MM.1S (cell line): ENCODE measurements at regions not wholly inside any gene's neighbourhood (a gene's known extent, or its start where the extent isn't known, plus 50 kb on each side); places are given as distances from the start of the nearest gene placed in this dataset.

Experiments used
- DNase-seq: peaks from one replicate; pipeline ENCODE4 v3.0.0-alpha.2; 2015
- H2AFZ ChIP-seq: fragments of 300-600 bp; sonication (generic); 2 replicates; pipeline ENCODE4 v1.6.0; 2016; ENCODE audit warnings: antibody characterized with exemption, low read length
- H3F3A ChIP-seq: fragments of 300-600 bp; sonication (generic); 2 replicates; pipeline ENCODE4 v1.6.1; 2016; ENCODE audit warnings: mild to moderate bottlenecking, antibody characterized with exemption, low read length, moderate library complexity, mixed read lengths; ENCODE audit not compliant: insufficient read depth
- H3K27ac ChIP-seq: fragments of 300-600 bp; sonication (generic); 2 replicates; pipeline ENCODE4 v1.5.1; 2016; ENCODE audit warnings: mild to moderate bottlenecking, low read length
- H3K27me3 ChIP-seq: fragments of 300-600 bp; sonication (generic); replicated peaks from 2 replicates; pipeline ENCODE4 v1.6.0; 2016; ENCODE audit warnings: low read length; ENCODE audit not compliant: insufficient read depth
- H3K36me3 ChIP-seq: fragments of 300-600 bp; sonication (generic); replicated peaks from 2 replicates; pipeline ENCODE4 v1.6.1; 2016; ENCODE audit warnings: mild to moderate bottlenecking, low read length, mixed read lengths; ENCODE audit not compliant: insufficient read depth
- H3K4me1 ChIP-seq: fragments of 300-600 bp; sonication (generic); 2 replicates; pipeline ENCODE4 v1.6.1; 2016; ENCODE audit warnings: low read length, mixed read lengths
- H3K4me2 ChIP-seq: fragments of 300-600 bp; sonication (generic); 2 replicates; pipeline ENCODE4 v1.6.0; 2016; ENCODE audit warnings: low read depth, low read length
- H3K4me3 ChIP-seq: fragments of 300-600 bp; sonication (generic); 2 replicates; pipeline ENCODE4 v1.5.1; 2016; ENCODE audit warnings: low read length, mixed read lengths
- H3K79me2 ChIP-seq: fragments of 300-600 bp; sonication (generic); 2 replicates; pipeline ENCODE4 v1.6.1; 2016; ENCODE audit warnings: mixed run types, low read length, mixed read lengths
- H3K9ac ChIP-seq: fragments of 300-600 bp; sonication (generic); 2 replicates; pipeline ENCODE4 v1.6.1; 2016; ENCODE audit warnings: low read length, mixed read lengths
- H3K9me2 ChIP-seq: fragments of 300-600 bp; sonication (generic); replicated peaks from 2 replicates; pipeline ENCODE4 v1.6.1; 2016; ENCODE audit warnings: mild to moderate bottlenecking, low read length, mixed read lengths; ENCODE audit not compliant: insufficient read depth
- H3K9me3 ChIP-seq: fragments of 300-600 bp; sonication (generic); replicated peaks from 2 replicates; pipeline ENCODE4 v1.6.1; 2016; ENCODE audit warnings: mild to moderate bottlenecking, low read length, mixed read lengths; ENCODE audit not compliant: insufficient read depth
- H4K20me1 ChIP-seq: fragments of 300-600 bp; sonication (generic); 2 replicates; pipeline ENCODE4 v1.6.1; 2016; ENCODE audit warnings: mild to moderate bottlenecking, low read length, moderate library complexity, mixed read lengths; ENCODE audit not compliant: insufficient read depth
- CTCF ChIP-seq: fragments of 300-600 bp; sonication (generic); IDR thresholded peaks from 2 replicates; pipeline ENCODE4 v1.5.1; 2016; ENCODE audit warnings: antibody characterized with exemption, low read length, mixed read lengths
- EZH2 ChIP-seq: fragments of 300-600 bp; sonication (generic); optimal IDR thresholded peaks from 2 replicates; pipeline ENCODE3; 2017; ENCODE audit warnings: low read depth, mild to moderate bottlenecking, antibody characterized with exemption, low read length, mixed read lengths
- EZH2phosphoT487 ChIP-seq: fragments of 300-600 bp; sonication (generic); IDR thresholded peaks from 2 replicates; pipeline ENCODE4 v1.6.1; 2018; ENCODE audit warnings: antibody characterized with exemption, low read length

GRCh38 chr14:105839425-105840265, 313.3 kb downstream of the TMEM121 start:
- Histone ChIP-seq H4K20me1 (no peaks in the 10 kb centered on the region), H3K9me3 (no peaks in the 10 kb centered on the region), H3K4me1 (no peaks in the 10 kb centered on the region), H3K9me2 (no peaks in the 10 kb centered on the region), H3K4me2 (no peak overlapping the region), H3K79me2 (no peaks in the 10 kb centered on the region), H3K4me3 (no peak overlapping the region), H3K27ac (no peak overlapping the region), H3K9ac (no peak overlapping the region), H3F3A (no peaks in the 10 kb centered on the region), H3K27me3 (no peaks in the 10 kb centered on the region), H2AFZ (no peak overlapping the region), H3K36me3 (no peaks in the 10 kb centered on the region)
- TF ChIP-seq EZH2phosphoT487: no peak
- no peak for TF ChIP-seq CTCF
- TF ChIP-seq EZH2: no peak
- DNase-seq: no peak

- H3K9ac ChIP-seq: no peak overlapping the region
- H3F3A ChIP-seq: no peaks in the 10 kb centered on the region
- no peak overlapping the region for H3K4me3 ChIP-seq
- no peaks in the 10 kb centered on the region for H3K36me3 ChIP-seq
- no peaks in the 10 kb centered on the region for H3K9me2 ChIP-seq
- H3K27me3 ChIP-seq: no peaks in the 10 kb centered on the region
- no peak overlapping the region for H3K4me2 ChIP-seq
- no peak overlapping the region for H3K27ac ChIP-seq
- H3K4me1 ChIP-seq: no peaks in the 10 kb centered on the region
- no peak overlapping the region for H2AFZ ChIP-seq
- no peaks in the 10 kb centered on the region for H4K20me1 ChIP-seq
- DNase-seq: no peak
- H3K79me2 ChIP-seq: no peaks in the 10 kb centered on the region
- H3K9me3 ChIP-seq: no peaks in the 10 kb centered on the region
- no peak for TF ChIP-seq EZH2phosphoT487
- TF ChIP-seq EZH2: no peak
- TF ChIP-seq CTCF: no peak
Measured at GRCh38 chr14:105840266-105841021, 314.1 kb downstream of the TMEM121 start.

- no peak overlapping the region for H3K9ac ChIP-seq
- no peaks in the 10 kb centered on the region for H3K4me1 ChIP-seq
- H3K4me3 ChIP-seq: no peak overlapping the region
- no peak overlapping the region for H3K27ac ChIP-seq
- H3F3A ChIP-seq: no peaks in the 10 kb centered on the region
- H3K27me3 ChIP-seq: no peaks in the 10 kb centered on the region
- no peaks in the 10 kb centered on the region for H3K79me2 ChIP-seq
- H4K20me1 ChIP-seq: no peaks in the 10 kb centered on the region
- TF ChIP-seq EZH2: no peak
- no peak for TF ChIP-seq CTCF
- TF ChIP-seq EZH2phosphoT487: no peak
- H3K9me3 ChIP-seq: no peaks in the 10 kb centered on the region
- H2AFZ ChIP-seq: no peak overlapping the region
- no peak overlapping the region for H3K4me2 ChIP-seq
- H3K9me2 ChIP-seq: no peaks in the 10 kb centered on the region
- no peak for DNase-seq
- H3K36me3 ChIP-seq: no peaks in the 10 kb centered on the region
Measured at GRCh38 chr14:105841022-105842009, 314.9 kb downstream of the TMEM121 start.
